ENCODE measurements at regions not wholly inside any gene's neighbourhood (a gene's known extent, or its start where the extent isn't known, plus 50 kb on each side); places are given as distances from the start of the nearest gene placed in this dataset.

GRCh38 chr4:177671845-177672244 is 229.6 kb upstream of the AGA start:
- intact Hi-C loops (cut with DNase I; ENCODE audit: low total_unique reads) = no loop called here
- H3K4me3 ChIP-seq (ENCODE audit: low read depth, poor library complexity, severe bottlenecking) = no peak overlapping the region
- no peak for DNase-seq (ENCODE audit: low spot score in 2 of 2)
- WGBS, 2 donors = 90 to 93% methylated on average over 2 of the region's 2 CpGs
- no peak for TF ChIP-seq POLR2A (IDR thresholded peaks at IDR 0.05)
- TF ChIP-seq, protein P1, sequence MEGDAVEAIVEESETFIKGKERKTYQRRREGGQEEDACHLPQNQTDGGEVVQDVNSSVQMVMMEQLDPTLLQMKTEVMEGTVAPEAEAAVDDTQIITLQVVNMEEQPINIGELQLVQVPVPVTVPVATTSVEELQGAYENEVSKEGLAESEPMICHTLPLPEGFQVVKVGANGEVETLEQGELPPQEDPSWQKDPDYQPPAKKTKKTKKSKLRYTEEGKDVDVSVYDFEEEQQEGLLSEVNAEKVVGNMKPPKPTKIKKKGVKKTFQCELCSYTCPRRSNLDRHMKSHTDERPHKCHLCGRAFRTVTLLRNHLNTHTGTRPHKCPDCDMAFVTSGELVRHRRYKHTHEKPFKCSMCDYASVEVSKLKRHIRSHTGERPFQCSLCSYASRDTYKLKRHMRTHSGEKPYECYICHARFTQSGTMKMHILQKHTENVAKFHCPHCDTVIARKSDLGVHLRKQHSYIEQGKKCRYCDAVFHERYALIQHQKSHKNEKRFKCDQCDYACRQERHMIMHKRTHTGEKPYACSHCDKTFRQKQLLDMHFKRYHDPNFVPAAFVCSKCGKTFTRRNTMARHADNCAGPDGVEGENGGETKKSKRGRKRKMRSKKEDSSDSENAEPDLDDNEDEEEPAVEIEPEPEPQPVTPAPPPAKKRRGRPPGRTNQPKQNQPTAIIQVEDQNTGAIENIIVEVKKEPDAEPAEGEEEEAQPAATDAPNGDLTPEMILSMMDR (IDR thresholded peaks at IDR 0.05) = no peak

- DNase-seq (ENCODE audit: low spot score in 2 of 2) = no peak
- intact Hi-C loops (cut with DNase I; ENCODE audit: low total_unique reads) = no loop called here
- TF ChIP-seq, protein P1 (IDR thresholded peaks at IDR 0.05) = no peak
- TF ChIP-seq POLR2A (IDR thresholded peaks at IDR 0.05) = no peak
- 87 to 90% methylated on average over 3 of the region's 3 CpGs for WGBS, 2 donors
- H3K4me3 ChIP-seq (ENCODE audit: low read depth, poor library complexity, severe bottlenecking) = no peak overlapping the region
Measured at GRCh38 chr4:177673985-177674489, 231.8 kb upstream of the AGA start.

DNA sequence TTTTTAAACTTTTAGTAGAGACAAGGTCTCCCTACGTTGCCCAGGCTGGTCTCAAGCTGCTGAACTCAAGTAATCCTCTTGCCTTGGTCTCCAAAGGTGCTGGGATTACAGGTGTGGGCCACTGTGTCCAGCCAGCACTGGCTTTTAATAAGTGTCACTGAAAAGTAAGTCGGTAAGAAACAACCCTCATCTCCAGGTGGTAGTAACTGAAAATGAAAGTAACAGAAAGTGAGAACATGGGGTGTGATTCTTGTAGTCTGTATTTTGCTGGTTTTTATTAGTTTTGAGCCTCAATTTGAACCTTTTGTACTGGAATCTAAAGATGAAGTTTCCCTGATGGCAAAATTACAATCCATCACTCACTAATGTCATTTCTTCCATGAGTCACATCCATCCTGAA is 238.1 kb upstream of the AGA start:
- no peak for DNase-seq (ENCODE audit: low spot score in 2 of 2)
- no peak for TF ChIP-seq POLR2A (IDR thresholded peaks at IDR 0.05)
- TF ChIP-seq, protein P1 (IDR thresholded peaks at IDR 0.05) = no peak
- intact Hi-C loops (cut with DNase I; ENCODE audit: low total_unique reads) = no loop called here
- WGBS, 2 donors = 72 to 79% methylated on average over 2 of the region's 2 CpGs
- H3K4me3 ChIP-seq (ENCODE audit: low read depth, poor library complexity, severe bottlenecking) = no peak overlapping the region

- TF ChIP-seq POLR2A (IDR thresholded peaks at IDR 0.05) = no peak
- TF ChIP-seq, protein P1 (IDR thresholded peaks at IDR 0.05) = no peak
- WGBS, 2 donors = 88 to 95% methylated on average over 1 of the region's 1 CpG
- intact Hi-C loops (cut with DNase I; ENCODE audit: low total_unique reads) = no loop called here
- DNase-seq (ENCODE audit: low spot score in 2 of 2) = no peak
- no peak overlapping the region for H3K4me3 ChIP-seq (ENCODE audit: low read depth, poor library complexity, severe bottlenecking)
Measured at GRCh38 chr4:177681902-177682301, 239.7 kb upstream of the AGA start.

DNA sequence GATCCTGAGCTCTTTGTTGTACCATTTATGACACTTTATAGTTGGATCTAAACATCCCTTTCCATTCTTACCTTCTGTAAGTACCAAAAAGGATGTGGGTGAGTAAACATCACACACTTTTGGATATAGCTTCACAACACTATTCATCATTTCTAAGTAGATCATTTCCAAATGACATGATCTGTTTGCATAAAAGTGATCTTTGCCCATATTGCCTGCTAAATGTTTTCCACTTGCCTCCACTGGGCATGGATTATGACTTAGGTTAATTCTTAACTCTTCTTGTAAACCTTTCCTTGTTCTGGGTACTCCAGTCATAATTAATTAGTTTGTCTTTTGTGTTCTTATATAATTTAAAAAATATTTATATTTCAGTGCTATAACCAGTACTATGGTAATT is 244.9 kb upstream of the AGA start:
- no peak for TF ChIP-seq POLR2A (IDR thresholded peaks at IDR 0.05)
- TF ChIP-seq, protein P1 (IDR thresholded peaks at IDR 0.05) = no peak
- no peak overlapping the region for H3K4me3 ChIP-seq (ENCODE audit: low read depth, poor library complexity, severe bottlenecking)
- intact Hi-C loops (cut with DNase I; ENCODE audit: low total_unique reads) = no loop called here
- DNase-seq (ENCODE audit: low spot score in 2 of 2) = no peak

DNA sequence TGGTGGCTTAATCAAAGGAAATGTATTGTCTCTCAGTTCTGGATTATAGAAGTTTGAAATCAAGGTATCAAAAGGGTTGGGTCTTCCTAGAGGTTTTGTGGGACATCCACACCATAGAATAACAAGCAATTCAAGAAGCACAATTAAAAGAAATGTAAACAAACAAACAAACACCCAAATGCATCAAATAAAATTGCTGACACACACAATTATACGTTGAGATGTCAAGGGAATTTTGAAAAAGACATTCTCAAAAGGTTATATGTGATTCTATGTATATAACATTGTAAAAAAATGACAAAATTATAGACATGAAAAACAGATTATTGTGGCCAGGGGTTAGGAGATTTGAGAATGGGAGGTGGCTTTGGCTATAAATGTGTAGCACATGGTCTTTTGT is 250.7 kb upstream of the AGA start:
- intact Hi-C loops (cut with DNase I; ENCODE audit: low total_unique reads) = no loop called here
- no peak overlapping the region for H3K4me3 ChIP-seq (ENCODE audit: low read depth, poor library complexity, severe bottlenecking)
- 74 to 88% methylated on average over 1 of the region's 1 CpG for WGBS, 2 donors
- DNase-seq (ENCODE audit: low spot score in 2 of 2) = no peak
- TF ChIP-seq POLR2A (IDR thresholded peaks at IDR 0.05) = no peak
- TF ChIP-seq, protein P1 (IDR thresholded peaks at IDR 0.05) = no peak
